ENCODE measurements at regions not wholly inside any gene's neighbourhood (a gene's known extent, or its start where the extent isn't known, plus 50 kb on each side); places are given as distances from the start of the nearest gene placed in this dataset.

GRCh38 chr16:5381481-5381880 lies 283.9 kb upstream of the EEF2KMT start:
- DNase-seq = no peak

- DNase-seq = no peak
Observed at GRCh38 chr16:5379954-5380353, 282.4 kb upstream of the EEF2KMT start.

GRCh38 chr16:5378531-5378930 lies 280.9 kb upstream of the EEF2KMT start:
- no peak for DNase-seq

GRCh38 chr16:5377280-5377898 lies 279.8 kb upstream of the EEF2KMT start:
- no peak for DNase-seq

GRCh38 chr16:5374184-5374583 lies 276.6 kb upstream of the EEF2KMT start:
- DNase-seq = no peak

- no peak for DNase-seq
Observed at GRCh38 chr16:5367951-5368350, 270.4 kb upstream of the EEF2KMT start.

- no peak for DNase-seq
Observed at GRCh38 chr16:5366126-5366525, 268.5 kb upstream of the EEF2KMT start.

- no peak for DNase-seq
Observed at GRCh38 chr16:5364186-5364585, 266.6 kb upstream of the EEF2KMT start.

- DNase-seq = no peak
Observed at GRCh38 chr16:5361322-5361721, 263.7 kb upstream of the EEF2KMT start.

- DNase-seq = no peak
Observed at GRCh38 chr16:5354645-5355044, 257.1 kb upstream of the EEF2KMT start.

- no peak for DNase-seq
Observed at GRCh38 chr16:5349670-5350517, 252.3 kb upstream of the EEF2KMT start.

- no peak for DNase-seq
Observed at GRCh38 chr16:5349101-5349500, 251.5 kb upstream of the EEF2KMT start.

GRCh38 chr16:5347561-5347960 lies 250.0 kb upstream of the EEF2KMT start:
- DNase-seq = no peak

- no peak for DNase-seq
Observed at GRCh38 chr16:5336941-5337340, 239.3 kb upstream of the EEF2KMT start.

- no peak for DNase-seq
Observed at GRCh38 chr16:5333991-5334390, 236.4 kb upstream of the EEF2KMT start.

GRCh38 chr16:5333126-5333525 lies 235.5 kb upstream of the EEF2KMT start:
- DNase-seq = no peak

GRCh38 chr16:5330058-5330457 lies 232.5 kb upstream of the EEF2KMT start:
- no peak for DNase-seq

GRCh38 chr16:5328546-5328945 lies 231.0 kb upstream of the EEF2KMT start:
- DNase-seq = no peak

GRCh38 chr16:5326395-5326794 lies 228.8 kb upstream of the EEF2KMT start:
- DNase-seq = no peak

GRCh38 chr16:5325932-5326331 lies 228.3 kb upstream of the EEF2KMT start:
- DNase-seq = no peak

- DNase-seq = no peak
Observed at GRCh38 chr16:5323284-5324141, 225.9 kb upstream of the EEF2KMT start.

GRCh38 chr16:5321930-5322329 lies 224.3 kb upstream of the EEF2KMT start:
- no peak for DNase-seq

GRCh38 chr16:5319799-5320198 lies 222.2 kb upstream of the EEF2KMT start:
- no peak for DNase-seq

GRCh38 chr16:5315914-5316313 lies 218.3 kb upstream of the EEF2KMT start:
- no peak for DNase-seq

All from inflammatory macrophage treated with lipopolysaccharide for 1 hour (primary cell).